HL-60 (cell line): ENCODE measurements at regions not wholly inside any gene's neighbourhood (a gene's known extent, or its start where the extent isn't known, plus 50 kb on each side); places are given as distances from the start of the nearest gene placed in this dataset.

Source experiments
- DNase-seq, 2 experiments: peaks; one replicate each; pipeline ENCODE4 v3.0.0-alpha.2; 2010 to 2020; ENCODE audit warnings: low read depth in 1 of 2, low spot score in 1 of 2
- H3K27ac ChIP-seq: fragments of 250-450 bp; sonication (Bioruptor Pico); replicated peaks from 2 replicates; pipeline ENCODE4 v1.5.1; 2020; ENCODE audit warnings: mild to moderate bottlenecking, moderate library complexity
- H3K27me3 ChIP-seq: fragments of 250-450 bp; sonication (Bioruptor Pico); 2 replicates; pipeline ENCODE4 v1.5.1; 2021; ENCODE audit warnings: mild to moderate bottlenecking, moderate library complexity; ENCODE audit not compliant: insufficient read depth, poor library complexity, severe bottlenecking
- H3K4me3 ChIP-seq: replicated peaks from 2 replicates; pipeline ENCODE4 v1.5.1; 2011; ENCODE audit warnings: mild to moderate bottlenecking, control low read depth, low read length; ENCODE audit not compliant: insufficient read depth
- CTCF ChIP-seq: IDR thresholded peaks from one replicate; pipeline ENCODE4 v1.5.1; 2011; ENCODE audit warnings: low read length, control low read depth, inconsistent platforms; ENCODE audit not compliant: insufficient read depth
- GABPA ChIP-seq: IDR thresholded peaks from 2 replicates; pipeline ENCODE4 v1.6.1; 2012; ENCODE audit warnings: low read depth
- POLR2AphosphoS5 ChIP-seq: IDR thresholded peaks from 2 replicates; pipeline ENCODE4 v1.6.1; 2012; ENCODE audit warnings: low read depth
- REST ChIP-seq: IDR thresholded peaks from 2 replicates; pipeline ENCODE4 v1.6.1; 2012; ENCODE audit warnings: low read depth; ENCODE audit not compliant: insufficient replicate concordance
- SPI1 ChIP-seq: IDR thresholded peaks from 2 replicates; pipeline ENCODE4 v1.6.1; 2012; ENCODE audit warnings: low read depth, mild to moderate bottlenecking, borderline replicate concordance

GRCh38 chr10:78479467-78479866, 445.8 kb downstream of the RPS24 start:
- Histone ChIP-seq H3K27me3 (peaks cover 2% of the 10 kb centered on the region), H3K4me3 (no peak overlapping the region), H3K27ac (no peak overlapping the region)
- no peak for DNase-seq
- TF ChIP-seq POLR2AphosphoS5 (no peak), CTCF (no peak), GABPA (no peak), SPI1 (no peak), REST (no peak)

- no peak for DNase-seq
- no peak overlapping the region for H3K4me3 ChIP-seq
- no peak for TF ChIP-seq CTCF
- TF ChIP-seq SPI1: no peak
- no peak for TF ChIP-seq REST
- TF ChIP-seq POLR2AphosphoS5: no peak
- TF ChIP-seq GABPA: no peak
- no peak overlapping the region for H3K27ac ChIP-seq
- H3K27me3 ChIP-seq: peaks cover 5% of the 10 kb centered on the region
These were observed 448.2 kb downstream of the RPS24 start for GRCh38 chr10:78481842-78482241.

GRCh38 chr10:78483641-78484040, 450.0 kb downstream of the RPS24 start:
- Histone ChIP-seq H3K27me3 (peaks cover 5% of the 10 kb centered on the region), H3K27ac (no peak overlapping the region), H3K4me3 (no peak overlapping the region)
- no peak for TF ChIP-seq CTCF
- no peak for TF ChIP-seq SPI1
- TF ChIP-seq GABPA: no peak
- DNase-seq: no peak

GRCh38 chr10:78489034-78489433, 455.4 kb downstream of the RPS24 start:
- Histone ChIP-seq H3K27me3 (peaks cover 3% of the 10 kb centered on the region), H3K4me3 (no peak overlapping the region), H3K27ac (no peak overlapping the region)
- DNase-seq: no peak
- TF ChIP-seq SPI1 (no peak), CTCF (no peak), GABPA (no peak), REST (no peak), POLR2AphosphoS5 (no peak)
